GM08714 (cell line): ENCODE measurements at regions not wholly inside any gene's neighbourhood (a gene's known extent, or its start where the extent isn't known, plus 50 kb on each side); places are given as distances from the start of the nearest gene placed in this dataset.
"Not testable (repeated sequence)": the region's sequence is repeated elsewhere in the genome, so short reads cannot be mapped to it uniquely, and the experiment has no call there.

Source experiments
- H3K4me3 ChIP-seq: fragments of 200-500 bp; sonication (Bioruptor generic); 2 replicates; pipeline ENCODE4 v1.5.1; 2014; ENCODE audit warnings: mild to moderate bottlenecking, low read length, inconsistent platforms
- ZNF274 ChIP-seq: IDR thresholded peaks from 2 replicates; pipeline ENCODE4 v1.6.1; 2012; ENCODE audit warnings: mild to moderate bottlenecking, low read depth, low read length

- H3K4me3 ChIP-seq = peak overlapping the region; percentile 79; the same call in 1 of the 2 replicates
- TF ChIP-seq ZNF274 = no peak
Observed at GRCh38 chr6:27679308-27679963, 206.5 kb upstream of the ZNF184 start.

- no peak for TF ChIP-seq ZNF274
- no peak overlapping the region; the same call in 1 of the 2 replicates for H3K4me3 ChIP-seq
Observed at GRCh38 chr6:27678469-27678868, 205.6 kb upstream of the ZNF184 start.

GRCh38 chr6:27674882-27675281 is 202.0 kb upstream of the ZNF184 start:
- no peak for TF ChIP-seq ZNF274
- no peak overlapping the region; the same call in 1 of the 2 replicates for H3K4me3 ChIP-seq

GRCh38 chr6:27672113-27672799 is 199.4 kb upstream of the ZNF184 start:
- no peak for TF ChIP-seq ZNF274
- peak overlapping the region; percentile 52 for H3K4me3 ChIP-seq

GRCh38 chr6:27669624-27670301 is 196.9 kb upstream of the ZNF184 start:
- no peak for TF ChIP-seq ZNF274
- H3K4me3 ChIP-seq = peak overlapping the region; percentile 86; the same call in 1 of the 2 replicates

- no peak for TF ChIP-seq ZNF274
- H3K4me3 ChIP-seq = peak overlapping the region; percentile 86; the same call in 1 of the 2 replicates
Observed at GRCh38 chr6:27669295-27669623, 196.4 kb upstream of the ZNF184 start.

GRCh38 chr6:27668442-27669294 is 195.8 kb upstream of the ZNF184 start:
- no peak for TF ChIP-seq ZNF274
- peak overlapping the region; percentile 86 for H3K4me3 ChIP-seq

- TF ChIP-seq ZNF274 = no peak
- peak overlapping the region; percentile 86 for H3K4me3 ChIP-seq
Observed at GRCh38 chr6:27667657-27668441, 194.9 kb upstream of the ZNF184 start.

GRCh38 chr6:27667016-27667656 is 194.2 kb upstream of the ZNF184 start:
- peak overlapping the region; percentile 86 for H3K4me3 ChIP-seq
- no peak for TF ChIP-seq ZNF274

GRCh38 chr6:27662769-27663168 is 189.9 kb upstream of the ZNF184 start:
- TF ChIP-seq ZNF274 = no peak
- H3K4me3 ChIP-seq = no peak overlapping the region

- not testable (repeated sequence) for H3K4me3 ChIP-seq
Observed at GRCh38 chr6:27662212-27662611, 189.3 kb upstream of the ZNF184 start.

- H3K4me3 ChIP-seq = not testable (repeated sequence)
Observed at GRCh38 chr6:27653143-27653825, 180.4 kb upstream of the ZNF184 start.

GRCh38 chr6:27651371-27651732 is 178.4 kb upstream of the ZNF184 start:
- H3K4me3 ChIP-seq = peak overlapping the region; percentile 36
- no peak for TF ChIP-seq ZNF274
